Erythroblast (primary cell): ENCODE measurements at regions not wholly inside any gene's neighbourhood (a gene's known extent, or its start where the extent isn't known, plus 50 kb on each side); places are given as distances from the start of the nearest gene placed in this dataset.

Experiments
- DNase-seq, 2 experiments: peaks; one replicate each; lab custom pipeline; 2025; lab: John Stamatoyannopoulos, UW
- GATA1 ChIP-seq: IDR thresholded peaks from 2 replicates; pipeline ENCODE4 v1.6.1; 2011; ENCODE audit warnings: low read depth, mild to moderate bottlenecking, control low read depth, low read length, moderate library complexity
- POLR2A ChIP-seq: IDR thresholded peaks from 2 replicates; pipeline ENCODE4 v1.6.1; 2011; ENCODE audit warnings: mild to moderate bottlenecking, low read length

GRCh38 chr7:130879191-130879590, 145.2 kb upstream of the KLF14 start:
- TF ChIP-seq GATA1 (no peak), POLR2A (no peak)
- no peak for DNase-seq

- DNase-seq = no peak
- TF ChIP-seq POLR2A (no peak), GATA1 (no peak)
Measured at GRCh38 chr7:130880668-130881067, 146.7 kb upstream of the KLF14 start.

- DNase-seq = no peak
Measured at GRCh38 chr7:130881091-130881798, 147.2 kb upstream of the KLF14 start.

GRCh38 chr7:130881799-130882141, 147.8 kb upstream of the KLF14 start:
- no peak for DNase-seq
- TF ChIP-seq POLR2A = no peak
- TF ChIP-seq GATA1 = no peak

More at GRCh38 chr7:130881091-130881798, 147.2 kb upstream of the KLF14 start:
- TF ChIP-seq GATA1 (no peak), POLR2A (no peak)

- TF ChIP-seq POLR2A = no peak
- no peak for DNase-seq
Measured at GRCh38 chr7:130882396-130882795, 148.4 kb upstream of the KLF14 start.

GRCh38 chr7:130883928-130884327, 149.9 kb upstream of the KLF14 start:
- TF ChIP-seq GATA1 (no peak), POLR2A (no peak)
- DNase-seq = no peak

GRCh38 chr7:130884437-130885417, 150.7 kb upstream of the KLF14 start:
- TF ChIP-seq POLR2A (no peak), GATA1 (no peak)
- DNase-seq = peak in 1 of 2 experiments; percentile 7

GRCh38 chr7:130886438-130887135, 152.6 kb upstream of the KLF14 start:
- TF ChIP-seq GATA1 = no peak
- TF ChIP-seq POLR2A = no peak
- DNase-seq = no peak

GRCh38 chr7:130887182-130887956, 153.4 kb upstream of the KLF14 start:
- DNase-seq = no peak
- no peak for TF ChIP-seq POLR2A
- no peak for TF ChIP-seq GATA1

- TF ChIP-seq POLR2A (no peak), GATA1 (no peak)
- no peak for DNase-seq
Measured at GRCh38 chr7:130887957-130888371, 154.0 kb upstream of the KLF14 start.

- DNase-seq = no peak
Measured at GRCh38 chr7:130888468-130888867, 154.5 kb upstream of the KLF14 start.

GRCh38 chr7:130890176-130891020, 156.4 kb upstream of the KLF14 start:
- DNase-seq = no peak
- TF ChIP-seq GATA1 = no peak

More at GRCh38 chr7:130888468-130888867, 154.5 kb upstream of the KLF14 start:
- TF ChIP-seq POLR2A = no peak
- TF ChIP-seq GATA1 = no peak
